HG02642 (cell line): ENCODE measurements at regions not wholly inside any gene's neighbourhood (a gene's known extent, or its start where the extent isn't known, plus 50 kb on each side); places are given as distances from the start of the nearest gene placed in this dataset.

Experiments used
- ATAC-seq: cut with Tn5 transposase; IDR thresholded peaks from one replicate; pipeline ENCODE4 v1.9.1; 2021; ENCODE audit warnings: mild to moderate bottlenecking; ENCODE audit not compliant: unreplicated experiment, poor library complexity

DNA sequence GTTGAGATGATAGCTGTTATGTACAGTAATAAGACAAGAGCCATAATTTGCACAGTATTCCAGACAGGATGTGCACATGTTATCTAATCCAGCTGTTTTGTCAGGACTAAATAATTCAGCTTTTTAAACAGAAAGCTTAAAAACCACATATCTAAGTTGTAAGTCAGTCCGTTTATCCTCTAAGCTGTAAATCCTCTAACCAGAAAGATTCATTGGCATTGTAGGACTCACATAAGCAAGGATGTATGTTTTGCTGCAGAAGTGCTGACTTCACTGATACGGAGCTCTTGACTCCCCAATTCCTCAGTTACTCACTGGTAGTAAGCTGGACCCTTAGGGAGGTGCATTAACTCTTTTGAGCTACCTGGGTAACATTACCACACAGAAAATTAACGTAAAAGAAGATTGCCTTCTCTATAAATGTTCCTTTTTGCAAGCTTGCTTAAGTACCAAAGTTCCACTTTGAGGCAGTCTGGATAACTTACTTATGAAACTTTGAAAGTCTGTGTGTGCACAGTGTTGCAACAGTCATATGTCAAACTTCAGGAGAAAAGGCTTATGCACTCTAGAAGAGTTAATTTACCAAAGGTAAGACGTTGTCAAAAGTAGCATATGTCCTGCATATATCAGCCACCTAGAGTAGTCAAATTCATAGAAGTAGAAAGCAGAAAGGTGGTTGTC, 58.3 kb upstream of the MAGEB2 start:
- no peak for ATAC-seq

DNA sequence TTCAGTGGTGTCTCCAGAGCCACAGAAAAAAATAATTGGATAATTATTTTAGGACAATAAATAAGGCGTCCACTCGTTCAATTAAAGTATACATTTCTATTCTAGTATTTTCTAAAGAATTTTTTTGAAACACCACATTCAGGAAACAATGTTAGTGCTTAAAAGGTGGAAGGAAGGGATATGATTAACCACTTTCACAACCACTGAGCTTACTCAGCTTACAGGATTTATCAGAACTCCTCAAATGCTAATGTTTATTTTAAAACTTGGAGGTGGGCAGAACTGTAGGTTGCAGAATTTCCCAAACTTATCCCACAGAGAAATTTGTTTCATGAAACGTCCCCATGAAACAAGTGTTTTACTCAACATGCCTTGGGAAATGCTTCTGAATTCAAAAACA, 54.3 kb upstream of the MAGEB2 start:
- no peak for ATAC-seq
